Panc1 (cell line): ENCODE measurements at regions not wholly inside any gene's neighbourhood (a gene's known extent, or its start where the extent isn't known, plus 50 kb on each side); places are given as distances from the start of the nearest gene placed in this dataset.

ENCODE experiments used
- ATAC-seq: fragments of 200-7000 bp; cut with Tn5 transposase; 2 replicates; pipeline ENCODE4 v1.9.1; 2020; ENCODE audit warnings: mild to moderate bottlenecking, moderate library complexity
- BruUV-seq: library from RNA; stranded (reverse); fragments of 400-500 nt; replicated peaks from 2 replicates; lab custom pipeline; 2021; lab: Mats Ljungman, UMichigan
- CTCF ChIA-PET: fragments of 300-600 bp; sonication (Branson Sonifier 250); formaldehyde crosslinking; loops from one replicate; lab custom pipeline; 2022; ENCODE audit warnings: antibody characterized with exemption; lab: Charles Lee
- POLR2A ChIA-PET: fragments of 300-600 bp; sonication (Branson Sonifier 250); formaldehyde crosslinking; loops from one replicate; lab custom pipeline; 2022; ENCODE audit warnings: antibody characterized with exemption; lab: Charles Lee
- DNase-seq: peaks from one replicate; pipeline ENCODE4 v3.0.0-alpha.2; 2010; ENCODE audit warnings: low read depth, low spot score
- H3K27ac ChIP-seq: 2 replicates; pipeline ENCODE4 v1.5.1; 2011; ENCODE audit warnings: mild to moderate bottlenecking, low read length, inconsistent platforms
- H3K27me3 ChIP-seq: fragments of 200-500 bp; sonication (Bioruptor generic); 2 replicates; pipeline ENCODE4 v1.6.0; 2014; ENCODE audit warnings: low read length, inconsistent platforms; ENCODE audit not compliant: control insufficient read depth, insufficient read depth
- H3K36me3 ChIP-seq: fragments of 200-500 bp; sonication (Bioruptor generic); 2 replicates; pipeline ENCODE4 v1.5.1; 2014; ENCODE audit warnings: inconsistent platforms, mild to moderate bottlenecking, low read length, moderate library complexity; ENCODE audit not compliant: control insufficient read depth, insufficient read depth
- H3K4me1 ChIP-seq: 2 replicates; pipeline ENCODE4 v1.5.1; 2011; ENCODE audit warnings: inconsistent platforms, mild to moderate bottlenecking, low read length, moderate library complexity; ENCODE audit not compliant: control insufficient read depth, insufficient read depth
- H3K4me3 ChIP-seq, 2 experiments: 2 replicates each; pipeline ENCODE4 v1.5.1; 2011 to 2012; ENCODE audit warnings: low read depth in 2 of 2, low read length in 2 of 2, mild to moderate bottlenecking in 2 of 2, inconsistent platforms in 1 of 2, moderate library complexity in 1 of 2
- H3K9me3 ChIP-seq: fragments of 200-500 bp; sonication (Bioruptor generic); 2 replicates; pipeline ENCODE4 v1.5.1; 2014; ENCODE audit warnings: low read depth, mild to moderate bottlenecking, inconsistent platforms, low read length, moderate library complexity; ENCODE audit not compliant: control insufficient read depth, insufficient read depth
- POLR2AphosphoS5 ChIP-seq: IDR thresholded peaks from 2 replicates; pipeline ENCODE4 v1.6.1; 2012; ENCODE audit warnings: mild to moderate bottlenecking, low read depth, low read length, moderate library complexity
- SIN3A ChIP-seq: IDR thresholded peaks from 2 replicates; pipeline ENCODE4 v1.6.1; 2012; ENCODE audit warnings: low read depth, mild to moderate bottlenecking, low read length, moderate library complexity, borderline replicate concordance; ENCODE audit not compliant: insufficient read depth
- TCF7L2 ChIP-seq: IDR thresholded peaks from 2 replicates; pipeline ENCODE4 v1.6.1; 2011; ENCODE audit warnings: mild to moderate bottlenecking, low read depth, low read length, inconsistent platforms
- in situ Hi-C: cut with HindIII; loops from 2 replicates; pipeline ENCODE4 v1.10.0; 2016; ENCODE audit warnings: low sequenced_read_pairs, low pct_unique_long_range_greater_than_20kb
- intact Hi-C: fragments of 100-400 bp; cut with micrococcal nuclease; formaldehyde crosslinking; loops from one replicate; pipeline ENCODE4 v1.10.0; 2022; ENCODE audit not compliant: unreplicated experiment
- TF ChIP-seq, protein P1 (sequence below): fragments of 450-650 bp; IDR thresholded peaks from 2 replicates; pipeline ENCODE4 v1.5.1; 2017; ENCODE audit warnings: mild to moderate bottlenecking
- TF ChIP-seq, protein P2 (sequence below), 2 experiments: IDR thresholded peaks; 2 replicates each; pipeline ENCODE4 v1.6.1; 2011 to 2012; ENCODE audit warnings: low read depth in 2 of 2, control low read depth in 1 of 2, low read length in 1 of 2, mild to moderate bottlenecking in 1 of 2, moderate library complexity in 1 of 2; ENCODE audit not compliant: insufficient read depth in 1 of 2

GRCh38 chr3:35969406-35969805 is 330.1 kb downstream of the ARPP21 start:
- POLR2A ChIA-PET: no interaction called here
- CTCF ChIA-PET: no interaction called here
- H3K4me1 ChIP-seq: no peaks in the 10 kb centered on the region
- H3K36me3 ChIP-seq: no peaks in the 10 kb centered on the region
- H3K27ac ChIP-seq: no peak overlapping the region
- H3K27me3 ChIP-seq: no peaks in the 10 kb centered on the region
- BruUV-seq: no TSS peak
- H3K9me3 ChIP-seq: no peaks in the 10 kb centered on the region
- H3K4me3 ChIP-seq: no peak overlapping the region
- ATAC-seq (no peak), DNase-seq (no peak)
- in situ Hi-C loops (no loop called here), intact Hi-C loops (loop anchor here (10.0 kb wide), 1 partner anchor 895 kb away; no protein-coding TSS in a partner anchor)
- TF ChIP-seq SIN3A (no peak), POLR2AphosphoS5 (no peak), TCF7L2 (no peak)
- TF ChIP-seq, protein P1, sequence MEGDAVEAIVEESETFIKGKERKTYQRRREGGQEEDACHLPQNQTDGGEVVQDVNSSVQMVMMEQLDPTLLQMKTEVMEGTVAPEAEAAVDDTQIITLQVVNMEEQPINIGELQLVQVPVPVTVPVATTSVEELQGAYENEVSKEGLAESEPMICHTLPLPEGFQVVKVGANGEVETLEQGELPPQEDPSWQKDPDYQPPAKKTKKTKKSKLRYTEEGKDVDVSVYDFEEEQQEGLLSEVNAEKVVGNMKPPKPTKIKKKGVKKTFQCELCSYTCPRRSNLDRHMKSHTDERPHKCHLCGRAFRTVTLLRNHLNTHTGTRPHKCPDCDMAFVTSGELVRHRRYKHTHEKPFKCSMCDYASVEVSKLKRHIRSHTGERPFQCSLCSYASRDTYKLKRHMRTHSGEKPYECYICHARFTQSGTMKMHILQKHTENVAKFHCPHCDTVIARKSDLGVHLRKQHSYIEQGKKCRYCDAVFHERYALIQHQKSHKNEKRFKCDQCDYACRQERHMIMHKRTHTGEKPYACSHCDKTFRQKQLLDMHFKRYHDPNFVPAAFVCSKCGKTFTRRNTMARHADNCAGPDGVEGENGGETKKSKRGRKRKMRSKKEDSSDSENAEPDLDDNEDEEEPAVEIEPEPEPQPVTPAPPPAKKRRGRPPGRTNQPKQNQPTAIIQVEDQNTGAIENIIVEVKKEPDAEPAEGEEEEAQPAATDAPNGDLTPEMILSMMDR: no peak
- TF ChIP-seq, protein P2, sequence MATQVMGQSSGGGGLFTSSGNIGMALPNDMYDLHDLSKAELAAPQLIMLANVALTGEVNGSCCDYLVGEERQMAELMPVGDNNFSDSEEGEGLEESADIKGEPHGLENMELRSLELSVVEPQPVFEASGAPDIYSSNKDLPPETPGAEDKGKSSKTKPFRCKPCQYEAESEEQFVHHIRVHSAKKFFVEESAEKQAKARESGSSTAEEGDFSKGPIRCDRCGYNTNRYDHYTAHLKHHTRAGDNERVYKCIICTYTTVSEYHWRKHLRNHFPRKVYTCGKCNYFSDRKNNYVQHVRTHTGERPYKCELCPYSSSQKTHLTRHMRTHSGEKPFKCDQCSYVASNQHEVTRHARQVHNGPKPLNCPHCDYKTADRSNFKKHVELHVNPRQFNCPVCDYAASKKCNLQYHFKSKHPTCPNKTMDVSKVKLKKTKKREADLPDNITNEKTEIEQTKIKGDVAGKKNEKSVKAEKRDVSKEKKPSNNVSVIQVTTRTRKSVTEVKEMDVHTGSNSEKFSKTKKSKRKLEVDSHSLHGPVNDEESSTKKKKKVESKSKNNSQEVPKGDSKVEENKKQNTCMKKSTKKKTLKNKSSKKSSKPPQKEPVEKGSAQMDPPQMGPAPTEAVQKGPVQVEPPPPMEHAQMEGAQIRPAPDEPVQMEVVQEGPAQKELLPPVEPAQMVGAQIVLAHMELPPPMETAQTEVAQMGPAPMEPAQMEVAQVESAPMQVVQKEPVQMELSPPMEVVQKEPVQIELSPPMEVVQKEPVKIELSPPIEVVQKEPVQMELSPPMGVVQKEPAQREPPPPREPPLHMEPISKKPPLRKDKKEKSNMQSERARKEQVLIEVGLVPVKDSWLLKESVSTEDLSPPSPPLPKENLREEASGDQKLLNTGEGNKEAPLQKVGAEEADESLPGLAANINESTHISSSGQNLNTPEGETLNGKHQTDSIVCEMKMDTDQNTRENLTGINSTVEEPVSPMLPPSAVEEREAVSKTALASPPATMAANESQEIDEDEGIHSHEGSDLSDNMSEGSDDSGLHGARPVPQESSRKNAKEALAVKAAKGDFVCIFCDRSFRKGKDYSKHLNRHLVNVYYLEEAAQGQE (IDR thresholded peaks at IDR 0.05; ENCODE audit: insufficient read depth in 1 of 2, low read depth in 2 of 2, low read length in 1 of 2): no peak

- Histone ChIP-seq H3K27ac (no peak overlapping the region), H3K4me3 (no peak overlapping the region), H3K36me3 (no peaks in the 10 kb centered on the region), H3K9me3 (no peaks in the 10 kb centered on the region), H3K4me1 (no peaks in the 10 kb centered on the region), H3K27me3 (no peaks in the 10 kb centered on the region)
- TF ChIP-seq, protein P2 (IDR thresholded peaks at IDR 0.05; ENCODE audit: insufficient read depth in 1 of 2, low read depth in 2 of 2, low read length in 1 of 2): no peak
- TF ChIP-seq, protein P1: no peak
- TF ChIP-seq TCF7L2 (no peak), SIN3A (no peak), POLR2AphosphoS5 (no peak)
- ATAC-seq (no peak), DNase-seq (no peak)
- CTCF ChIA-PET: no interaction called here
- BruUV-seq: no TSS peak
- POLR2A ChIA-PET: no interaction called here
- intact Hi-C loops: no loop called here
- in situ Hi-C loops: no loop called here
These were observed 331.5 kb downstream of the ARPP21 start for GRCh38 chr3:35970793-35971192.
